Gastroesophageal sphincter (tissue), 3 donors: ENCODE measurements at regions not wholly inside any gene's neighbourhood (a gene's known extent, or its start where the extent isn't known, plus 50 kb on each side); places are given as distances from the start of the nearest gene placed in this dataset.

ENCODE experiments used
- CTCF ChIP-seq, 4 experiments: fragments of 200-600 bp in 2 of 4; fragments of 450-650 bp in 2 of 4; sonication (generic) in 1 of 4; IDR thresholded peaks; one replicate each; pipeline ENCODE4 v1.5.1; 2017 to 2019; ENCODE audit warnings: antibody characterized with exemption in 4 of 4, mild to moderate bottlenecking in 2 of 4, moderate library complexity in 2 of 4
- POLR2A ChIP-seq, 2 donors: fragments of 450-650 bp; IDR thresholded peaks; one replicate each; pipeline ENCODE4 v1.6.1; 2017; ENCODE audit warnings: antibody characterized with exemption in 2 of 2, mild to moderate bottlenecking in 2 of 2, moderate library complexity in 1 of 2
- POLR2AphosphoS5 ChIP-seq: sonication (generic); formaldehyde crosslinking; IDR thresholded peaks from one replicate; pipeline ENCODE4 v1.6.1; 2017; ENCODE audit warnings: antibody characterized with exemption

- TF ChIP-seq CTCF (IDR thresholded peaks at IDR 0.05): no peak
- no peak for TF ChIP-seq POLR2A (IDR thresholded peaks at IDR 0.05)
- TF ChIP-seq POLR2AphosphoS5: no peak
Measured at GRCh38 chr2:774436-774835, 97.2 kb upstream of the TMEM18 start.
